ENCODE measurements at regions not wholly inside any gene's neighbourhood (a gene's known extent, or its start where the extent isn't known, plus 50 kb on each side); places are given as distances from the start of the nearest gene placed in this dataset.

DNA sequence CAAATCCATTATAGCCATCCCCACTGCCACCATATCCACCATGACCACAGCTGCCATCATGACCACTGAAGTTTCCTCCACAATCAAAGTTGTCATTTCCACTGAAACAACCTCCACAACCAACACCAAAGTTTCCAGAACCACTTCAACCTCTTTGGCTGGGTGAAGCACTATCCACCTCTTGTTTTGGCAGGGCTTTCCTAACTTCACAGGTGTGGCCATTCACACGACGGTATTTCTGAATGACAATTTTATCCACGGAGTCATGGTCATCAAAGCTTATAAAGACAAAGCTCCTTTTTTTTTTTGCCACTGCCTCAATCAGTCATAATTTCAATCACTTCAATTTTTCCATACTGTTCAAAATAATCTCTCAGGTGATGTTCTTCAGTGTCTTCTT, 89.8 kb upstream of the UGP2 start:
- Histone ChIP-seq H2AFZ (ENCODE audit: low read depth, low read length) (no peak overlapping the region), H3K27me3 (ENCODE audit: insufficient read depth, low read depth, low read length) (no peaks in the 10 kb centered on the region), H3K9ac (ENCODE audit: low read length) (no peak overlapping the region), H3K9me2 (ENCODE audit: insufficient read depth, low read length) (no peaks in the 10 kb centered on the region), H3K36me3 (ENCODE audit: insufficient read depth, low read length) (no peaks in the 10 kb centered on the region), H3K27ac (ENCODE audit: low read length) (no peak overlapping the region), H3K4me3 (ENCODE audit: low read length) (no peak overlapping the region), H3K79me2 (replicated peaks; ENCODE audit: insufficient read depth, low read length) (no peaks in the 10 kb centered on the region), H4K20me1 (ENCODE audit: insufficient read depth) (no peaks in the 10 kb centered on the region), H3F3A (ENCODE audit: insufficient read depth, low read length, poor library complexity, severe bottlenecking) (no peaks in the 10 kb centered on the region), H3K9me3 (ENCODE audit: low read length) (no peaks in the 10 kb centered on the region), H3K4me2 (ENCODE audit: low read length) (no peak overlapping the region)
- TF ChIP-seq POLR2AphosphoS5 (IDR thresholded peaks at IDR 0.05), result no peak
- no peak for TF ChIP-seq RAD21 (conservative IDR thresholded peaks at IDR 0.05)
- TF ChIP-seq, protein P1, sequence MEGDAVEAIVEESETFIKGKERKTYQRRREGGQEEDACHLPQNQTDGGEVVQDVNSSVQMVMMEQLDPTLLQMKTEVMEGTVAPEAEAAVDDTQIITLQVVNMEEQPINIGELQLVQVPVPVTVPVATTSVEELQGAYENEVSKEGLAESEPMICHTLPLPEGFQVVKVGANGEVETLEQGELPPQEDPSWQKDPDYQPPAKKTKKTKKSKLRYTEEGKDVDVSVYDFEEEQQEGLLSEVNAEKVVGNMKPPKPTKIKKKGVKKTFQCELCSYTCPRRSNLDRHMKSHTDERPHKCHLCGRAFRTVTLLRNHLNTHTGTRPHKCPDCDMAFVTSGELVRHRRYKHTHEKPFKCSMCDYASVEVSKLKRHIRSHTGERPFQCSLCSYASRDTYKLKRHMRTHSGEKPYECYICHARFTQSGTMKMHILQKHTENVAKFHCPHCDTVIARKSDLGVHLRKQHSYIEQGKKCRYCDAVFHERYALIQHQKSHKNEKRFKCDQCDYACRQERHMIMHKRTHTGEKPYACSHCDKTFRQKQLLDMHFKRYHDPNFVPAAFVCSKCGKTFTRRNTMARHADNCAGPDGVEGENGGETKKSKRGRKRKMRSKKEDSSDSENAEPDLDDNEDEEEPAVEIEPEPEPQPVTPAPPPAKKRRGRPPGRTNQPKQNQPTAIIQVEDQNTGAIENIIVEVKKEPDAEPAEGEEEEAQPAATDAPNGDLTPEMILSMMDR (IDR thresholded peaks at IDR 0.05; ENCODE audit: poor library complexity, severe bottlenecking), result no peak
- TF ChIP-seq SMC3 (conservative IDR thresholded peaks at IDR 0.05; ENCODE audit: poor library complexity), result no peak
- TF ChIP-seq EP300 (conservative IDR thresholded peaks at IDR 0.05; ENCODE audit: poor library complexity, severe bottlenecking), result no peak
- no peak for TF ChIP-seq MXI1 (conservative IDR thresholded peaks at IDR 0.05; ENCODE audit: poor library complexity, severe bottlenecking)
- no peak for TF ChIP-seq TAF1 (IDR thresholded peaks at IDR 0.05; ENCODE audit: low read depth)
- no peak for TF ChIP-seq EZH2 (IDR thresholded peaks at IDR 0.05; ENCODE audit: borderline replicate concordance, insufficient read depth, low read length, poor library complexity, severe bottlenecking)
- no peak for TF ChIP-seq REST (IDR thresholded peaks at IDR 0.05; ENCODE audit: borderline replicate concordance)

DNA sequence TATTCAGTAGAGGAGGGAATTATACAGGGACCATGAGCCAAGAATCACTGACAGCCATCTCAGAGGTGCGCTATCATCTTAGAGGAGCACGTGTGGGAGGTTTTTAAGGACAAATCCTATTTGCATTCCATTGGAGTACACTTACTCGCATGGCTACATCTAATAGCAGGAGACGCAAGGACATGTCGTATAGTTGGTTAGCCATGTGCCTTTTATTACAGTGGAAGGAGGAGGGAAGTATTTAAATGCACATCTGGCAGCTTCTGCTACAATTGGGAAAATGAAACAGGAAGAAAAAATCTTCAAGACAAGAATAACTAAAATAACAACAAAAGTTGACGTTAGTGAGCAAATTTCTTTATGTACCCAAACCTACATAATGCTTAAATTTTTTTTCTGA, 86.5 kb upstream of the UGP2 start:
- H3K27ac ChIP-seq (ENCODE audit: low read length), result no peak overlapping the region
- H3K4me2 ChIP-seq (ENCODE audit: low read length), result no peak overlapping the region
- no peaks in the 10 kb centered on the region for H3K79me2 ChIP-seq (replicated peaks; ENCODE audit: insufficient read depth, low read length)
- H3K9me2 ChIP-seq (ENCODE audit: insufficient read depth, low read length), result no peaks in the 10 kb centered on the region
- H3F3A ChIP-seq (ENCODE audit: insufficient read depth, low read length, poor library complexity, severe bottlenecking), result no peaks in the 10 kb centered on the region
- no peak overlapping the region for H2AFZ ChIP-seq (ENCODE audit: low read depth, low read length)
- H3K4me3 ChIP-seq (ENCODE audit: low read length), result no peak overlapping the region
- H3K9me3 ChIP-seq (ENCODE audit: low read length), result no peaks in the 10 kb centered on the region
- H3K9ac ChIP-seq (ENCODE audit: low read length), result no peak overlapping the region
- TF ChIP-seq EP300 (conservative IDR thresholded peaks at IDR 0.05; ENCODE audit: poor library complexity, severe bottlenecking) (no peak), MXI1 (conservative IDR thresholded peaks at IDR 0.05; ENCODE audit: poor library complexity, severe bottlenecking) (no peak), POLR2AphosphoS5 (IDR thresholded peaks at IDR 0.05) (no peak), SMC3 (conservative IDR thresholded peaks at IDR 0.05; ENCODE audit: poor library complexity) (no peak), TAF1 (IDR thresholded peaks at IDR 0.05; ENCODE audit: low read depth) (no peak), RAD21 (conservative IDR thresholded peaks at IDR 0.05) (no peak)
- TF ChIP-seq, protein P1 (IDR thresholded peaks at IDR 0.05; ENCODE audit: poor library complexity, severe bottlenecking), result no peak
- no peaks in the 10 kb centered on the region for H3K27me3 ChIP-seq (ENCODE audit: insufficient read depth, low read depth, low read length)
- no peaks in the 10 kb centered on the region for H3K36me3 ChIP-seq (ENCODE audit: insufficient read depth, low read length)
- no peaks in the 10 kb centered on the region for H4K20me1 ChIP-seq (ENCODE audit: insufficient read depth)

All from neural cell (in vitro differentiated cells).